ENCODE measurements at regions not wholly inside any gene's neighbourhood (a gene's known extent, or its start where the extent isn't known, plus 50 kb on each side); places are given as distances from the start of the nearest gene placed in this dataset.

GRCh38 chr1:98047171-98047570 is 126.3 kb upstream of the DPYD start:
- Histone ChIP-seq H3K27me3 (ENCODE audit: control insufficient read depth in 2 of 2, insufficient read depth in 2 of 2, low read length in 2 of 2) (peaks cover 92 to 98% of the 10 kb centered on the region in 2 donors), H3K36me3 (replicated peaks in 1 of 2; ENCODE audit: control insufficient read depth in 1 of 2, insufficient read depth in 2 of 2, low read length in 2 of 2) (no peaks in the 10 kb centered on the region), H3K4me3 (replicated peaks in 1 of 3; ENCODE audit: low read depth in 2 of 3, low read length in 3 of 3) (no peak overlapping the region), H3K79me2 (ENCODE audit: insufficient read depth, low read length) (no peaks in the 10 kb centered on the region), H2AFZ (ENCODE audit: insufficient read depth, low read depth, low read length, poor library complexity, severe bottlenecking) (no peak overlapping the region), H3K9ac (ENCODE audit: insufficient read depth, low read length, poor library complexity, severe bottlenecking) (no peak overlapping the region), H4K20me1 (ENCODE audit: insufficient read depth, low read length) (peaks cover 4% of the 10 kb centered on the region), H3K4me2 (replicated peaks; ENCODE audit: extremely low read depth, low read length, poor library complexity, severe bottlenecking) (no peak overlapping the region), H3K9me3 (replicated peaks in 1 of 2; ENCODE audit: control insufficient read depth in 1 of 2, insufficient read depth in 1 of 2, low read length in 2 of 2) (peaks cover 0 to 42% of the 10 kb centered on the region in 2 donors), H3K4me1 (ENCODE audit: control insufficient read depth in 1 of 2, insufficient read depth in 2 of 2, low read length in 2 of 2) (peaks cover 19 to 28% of the 10 kb centered on the region in 2 donors), H3K27ac (ENCODE audit: low read depth in 1 of 2, low read length in 2 of 2) (no peak overlapping the region)
- TF ChIP-seq, protein P1, sequence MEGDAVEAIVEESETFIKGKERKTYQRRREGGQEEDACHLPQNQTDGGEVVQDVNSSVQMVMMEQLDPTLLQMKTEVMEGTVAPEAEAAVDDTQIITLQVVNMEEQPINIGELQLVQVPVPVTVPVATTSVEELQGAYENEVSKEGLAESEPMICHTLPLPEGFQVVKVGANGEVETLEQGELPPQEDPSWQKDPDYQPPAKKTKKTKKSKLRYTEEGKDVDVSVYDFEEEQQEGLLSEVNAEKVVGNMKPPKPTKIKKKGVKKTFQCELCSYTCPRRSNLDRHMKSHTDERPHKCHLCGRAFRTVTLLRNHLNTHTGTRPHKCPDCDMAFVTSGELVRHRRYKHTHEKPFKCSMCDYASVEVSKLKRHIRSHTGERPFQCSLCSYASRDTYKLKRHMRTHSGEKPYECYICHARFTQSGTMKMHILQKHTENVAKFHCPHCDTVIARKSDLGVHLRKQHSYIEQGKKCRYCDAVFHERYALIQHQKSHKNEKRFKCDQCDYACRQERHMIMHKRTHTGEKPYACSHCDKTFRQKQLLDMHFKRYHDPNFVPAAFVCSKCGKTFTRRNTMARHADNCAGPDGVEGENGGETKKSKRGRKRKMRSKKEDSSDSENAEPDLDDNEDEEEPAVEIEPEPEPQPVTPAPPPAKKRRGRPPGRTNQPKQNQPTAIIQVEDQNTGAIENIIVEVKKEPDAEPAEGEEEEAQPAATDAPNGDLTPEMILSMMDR (IDR thresholded peaks at IDR 0.05): no peak
- Mint-ChIP-seq H3K27me3 (ENCODE audit: low read depth in 3 of 3) (peaks cover 86 to 94% (median 93%) of the 10 kb centered on the region in 3 donors), H3K27ac (no peak overlapping the region), H3K9me3 (peaks cover 0 to 22% (median 13%) of the 10 kb centered on the region in 7 donors), H3K4me3 (peak overlapping the region in 1 of 2 donors; percentile 78), H3K36me3 (peaks cover 3 to 13% of the 10 kb centered on the region in 2 donors), H3K4me1 (peaks cover 40% of the 10 kb centered on the region)
- intact Hi-C loops (cut with micrococcal nuclease): no loop called here
- no CpG with 5 or more reads among the region's 1 CpG for WGBS (ENCODE audit: insufficient coverage)
- no peak for DNase-seq

GRCh38 chr1:98045767-98046641 is 125.2 kb upstream of the DPYD start:
- WGBS (ENCODE audit: insufficient coverage): 3% methylated on average over 40 of the region's 51 CpGs

More at GRCh38 chr1:98045767-98046641, 125.2 kb upstream of the DPYD start:
- Histone ChIP-seq H3K4me3 (replicated peaks in 1 of 3; ENCODE audit: low read depth in 2 of 3, low read length in 3 of 3) (peak overlapping the region; percentile 26 to 72 (median 29)), H3K36me3 (replicated peaks in 1 of 2; ENCODE audit: control insufficient read depth in 1 of 2, insufficient read depth in 2 of 2, low read length in 2 of 2) (no peaks in the 10 kb centered on the region), H3K27ac (ENCODE audit: low read depth in 1 of 2, low read length in 2 of 2) (no peak overlapping the region), H3K9me3 (replicated peaks in 1 of 2; ENCODE audit: control insufficient read depth in 1 of 2, insufficient read depth in 1 of 2, low read length in 2 of 2) (peaks cover 0 to 42% of the 10 kb centered on the region in 2 donors), H4K20me1 (ENCODE audit: insufficient read depth, low read length) (peaks cover 4% of the 10 kb centered on the region), H3K79me2 (ENCODE audit: insufficient read depth, low read length) (no peaks in the 10 kb centered on the region), H3K4me1 (ENCODE audit: control insufficient read depth in 1 of 2, insufficient read depth in 2 of 2, low read length in 2 of 2) (peaks cover 19 to 28% of the 10 kb centered on the region in 2 donors), H3K9ac (ENCODE audit: insufficient read depth, low read length, poor library complexity, severe bottlenecking) (no peak overlapping the region), H2AFZ (ENCODE audit: insufficient read depth, low read depth, low read length, poor library complexity, severe bottlenecking) (peak overlapping the region; percentile 57), H3K4me2 (replicated peaks; ENCODE audit: extremely low read depth, low read length, poor library complexity, severe bottlenecking) (peak overlapping the region; percentile 82), H3K27me3 (ENCODE audit: control insufficient read depth in 2 of 2, insufficient read depth in 2 of 2, low read length in 2 of 2) (peaks cover 86 to 96% of the 10 kb centered on the region in 2 donors)
- peak in 2 of 3 donors; percentile 10 to 14 for DNase-seq
- TF ChIP-seq, protein P1 (IDR thresholded peaks at IDR 0.05): no peak
- Mint-ChIP-seq H3K27me3 (ENCODE audit: low read depth in 3 of 3) (peaks cover 77 to 83% (median 82%) of the 10 kb centered on the region in 3 donors), H3K27ac (no peak overlapping the region), H3K4me3 (peak overlapping the region; percentile 71 to 90), H3K4me1 (peaks cover 40% of the 10 kb centered on the region), H3K9me3 (peaks cover 0 to 22% (median 13%) of the 10 kb centered on the region in 7 donors), H3K36me3 (peaks cover 3 to 13% of the 10 kb centered on the region in 2 donors)
- intact Hi-C loops (cut with micrococcal nuclease): no loop called here
